ENCODE measurements at regions not wholly inside any gene's neighbourhood (a gene's known extent, or its start where the extent isn't known, plus 50 kb on each side); places are given as distances from the start of the nearest gene placed in this dataset.

DNA sequence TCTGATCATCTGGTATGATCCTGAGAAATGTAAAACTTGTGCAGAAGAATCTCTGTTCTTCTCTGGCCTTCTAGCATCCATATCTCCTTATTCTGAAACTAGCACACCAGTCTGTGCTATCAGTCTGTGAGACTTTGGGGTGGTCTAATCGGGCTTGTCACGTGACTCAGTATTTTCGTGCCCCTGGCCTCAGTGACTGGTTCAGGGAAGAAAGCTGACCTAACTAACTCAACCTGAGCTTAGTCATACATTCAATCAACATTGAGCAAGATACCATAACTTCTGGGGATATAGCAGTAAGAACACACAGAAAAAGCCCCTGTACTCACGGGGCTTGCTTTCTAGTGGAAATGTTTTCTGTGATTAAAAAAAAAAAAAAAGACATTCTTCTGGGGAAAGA, 109.3 kb downstream of the DKK1 start:
- no peak overlapping the region for H3K4me3 ChIP-seq (ENCODE audit: low read depth, low read length, poor library complexity, severe bottlenecking)
- no peak overlapping the region for H3K4me2 ChIP-seq (ENCODE audit: low read length)
- no peaks in the 10 kb centered on the region for H3K4me1 ChIP-seq (ENCODE audit: insufficient read depth, low read length, severe bottlenecking)
- no peak overlapping the region for H3K27ac ChIP-seq (ENCODE audit: low read depth, low read length, poor library complexity, severe bottlenecking)
- no peaks in the 10 kb centered on the region for H3K9me3 ChIP-seq (ENCODE audit: low read length)
- no peaks in the 10 kb centered on the region for H4K20me1 ChIP-seq (ENCODE audit: insufficient read depth, low read length)
- no peaks in the 10 kb centered on the region for H3K79me2 ChIP-seq (ENCODE audit: insufficient read depth, low read length)
- H3K9me2 ChIP-seq (ENCODE audit: low read depth, low read length), result no peaks in the 10 kb centered on the region
- H3F3A ChIP-seq (ENCODE audit: insufficient read depth, low read length), result no peaks in the 10 kb centered on the region
- no peaks in the 10 kb centered on the region for H3K36me3 ChIP-seq (ENCODE audit: insufficient read depth, low read length)
- no peak overlapping the region for H2AFZ ChIP-seq (ENCODE audit: low read length)
- no peak for TF ChIP-seq EZH2 (IDR thresholded peaks at IDR 0.05; ENCODE audit: borderline replicate concordance, low read length)
- TF ChIP-seq, protein P1, sequence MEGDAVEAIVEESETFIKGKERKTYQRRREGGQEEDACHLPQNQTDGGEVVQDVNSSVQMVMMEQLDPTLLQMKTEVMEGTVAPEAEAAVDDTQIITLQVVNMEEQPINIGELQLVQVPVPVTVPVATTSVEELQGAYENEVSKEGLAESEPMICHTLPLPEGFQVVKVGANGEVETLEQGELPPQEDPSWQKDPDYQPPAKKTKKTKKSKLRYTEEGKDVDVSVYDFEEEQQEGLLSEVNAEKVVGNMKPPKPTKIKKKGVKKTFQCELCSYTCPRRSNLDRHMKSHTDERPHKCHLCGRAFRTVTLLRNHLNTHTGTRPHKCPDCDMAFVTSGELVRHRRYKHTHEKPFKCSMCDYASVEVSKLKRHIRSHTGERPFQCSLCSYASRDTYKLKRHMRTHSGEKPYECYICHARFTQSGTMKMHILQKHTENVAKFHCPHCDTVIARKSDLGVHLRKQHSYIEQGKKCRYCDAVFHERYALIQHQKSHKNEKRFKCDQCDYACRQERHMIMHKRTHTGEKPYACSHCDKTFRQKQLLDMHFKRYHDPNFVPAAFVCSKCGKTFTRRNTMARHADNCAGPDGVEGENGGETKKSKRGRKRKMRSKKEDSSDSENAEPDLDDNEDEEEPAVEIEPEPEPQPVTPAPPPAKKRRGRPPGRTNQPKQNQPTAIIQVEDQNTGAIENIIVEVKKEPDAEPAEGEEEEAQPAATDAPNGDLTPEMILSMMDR (IDR thresholded peaks at IDR 0.05; ENCODE audit: low read length), result no peak
- no peak overlapping the region for H3K9ac ChIP-seq (ENCODE audit: low read length)
- no peaks in the 10 kb centered on the region for H3K27me3 ChIP-seq (ENCODE audit: insufficient read depth, low read length)

DNA sequence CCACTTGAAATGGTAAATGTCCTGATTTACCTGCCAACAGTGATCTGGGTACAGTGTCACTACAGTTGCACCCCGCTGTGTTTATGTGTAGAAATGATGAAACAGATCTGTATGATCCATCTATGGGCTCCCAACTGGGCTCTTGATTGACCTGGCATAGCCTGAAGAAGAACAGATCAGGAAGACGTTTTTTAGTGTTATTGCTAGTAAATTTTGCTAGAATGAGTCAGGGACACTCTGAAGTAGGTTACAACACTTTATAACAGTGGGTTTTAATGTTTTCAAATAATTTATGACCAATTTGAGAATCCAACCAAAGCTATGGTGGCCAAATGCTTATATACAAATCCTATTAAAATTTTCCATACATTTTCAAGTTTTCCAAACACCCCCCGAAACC, 110.3 kb downstream of the DKK1 start:
- Histone ChIP-seq H3K4me3 (ENCODE audit: low read depth, low read length, poor library complexity, severe bottlenecking) (no peak overlapping the region), H3K4me1 (ENCODE audit: insufficient read depth, low read length, severe bottlenecking) (no peaks in the 10 kb centered on the region), H3K4me2 (ENCODE audit: low read length) (no peak overlapping the region), H3K9ac (ENCODE audit: low read length) (no peak overlapping the region), H2AFZ (ENCODE audit: low read length) (no peak overlapping the region), H3K9me3 (ENCODE audit: low read length) (no peaks in the 10 kb centered on the region), H4K20me1 (ENCODE audit: insufficient read depth, low read length) (no peaks in the 10 kb centered on the region), H3K9me2 (ENCODE audit: low read depth, low read length) (no peaks in the 10 kb centered on the region), H3F3A (ENCODE audit: insufficient read depth, low read length) (no peaks in the 10 kb centered on the region), H3K79me2 (ENCODE audit: insufficient read depth, low read length) (no peaks in the 10 kb centered on the region), H3K27ac (ENCODE audit: low read depth, low read length, poor library complexity, severe bottlenecking) (no peak overlapping the region), H3K36me3 (ENCODE audit: insufficient read depth, low read length) (no peaks in the 10 kb centered on the region), H3K27me3 (ENCODE audit: insufficient read depth, low read length) (no peaks in the 10 kb centered on the region)
- TF ChIP-seq, protein P1 (IDR thresholded peaks at IDR 0.05; ENCODE audit: low read length), result no peak
- no peak for TF ChIP-seq EZH2 (IDR thresholded peaks at IDR 0.05; ENCODE audit: borderline replicate concordance, low read length)

DNA sequence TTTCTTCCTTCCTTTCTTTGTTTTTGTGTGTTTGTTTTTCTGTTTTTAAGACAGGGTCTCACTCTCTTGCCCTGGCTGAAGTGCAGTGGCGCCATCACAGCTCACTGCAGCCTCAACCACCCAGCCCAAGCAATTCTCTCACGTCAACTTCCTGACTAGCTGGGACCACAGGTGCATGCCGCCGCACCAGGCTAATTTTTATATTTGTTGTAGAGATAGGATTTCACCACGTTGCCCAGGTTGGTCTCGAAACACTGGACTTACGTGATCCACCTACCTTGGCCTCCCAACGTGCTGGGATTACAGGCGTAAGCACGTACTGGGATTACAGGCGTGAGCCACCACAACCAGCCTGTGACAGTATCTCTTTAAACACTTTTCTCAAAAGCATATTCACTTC, 120.7 kb downstream of the DKK1 start:
- Histone ChIP-seq H3K9ac (ENCODE audit: low read length) (no peak overlapping the region), H3K79me2 (ENCODE audit: insufficient read depth, low read length) (no peaks in the 10 kb centered on the region), H3K36me3 (ENCODE audit: insufficient read depth, low read length) (no peaks in the 10 kb centered on the region), H4K20me1 (ENCODE audit: insufficient read depth, low read length) (no peaks in the 10 kb centered on the region), H3K9me2 (ENCODE audit: low read depth, low read length) (no peaks in the 10 kb centered on the region), H3F3A (ENCODE audit: insufficient read depth, low read length) (no peaks in the 10 kb centered on the region), H3K4me3 (ENCODE audit: low read depth, low read length, poor library complexity, severe bottlenecking) (no peak overlapping the region), H3K27ac (ENCODE audit: low read depth, low read length, poor library complexity, severe bottlenecking) (no peak overlapping the region), H3K27me3 (ENCODE audit: insufficient read depth, low read length) (no peaks in the 10 kb centered on the region), H3K4me1 (ENCODE audit: insufficient read depth, low read length, severe bottlenecking) (no peaks in the 10 kb centered on the region), H3K4me2 (ENCODE audit: low read length) (no peak overlapping the region), H2AFZ (ENCODE audit: low read length) (no peak overlapping the region), H3K9me3 (ENCODE audit: low read length) (no peaks in the 10 kb centered on the region)
- TF ChIP-seq, protein P1 (IDR thresholded peaks at IDR 0.05; ENCODE audit: low read length), result no peak
- no peak for TF ChIP-seq EZH2 (IDR thresholded peaks at IDR 0.05; ENCODE audit: borderline replicate concordance, low read length)
